ENCODE measurements at regions not wholly inside any gene's neighbourhood (a gene's known extent, or its start where the extent isn't known, plus 50 kb on each side); places are given as distances from the start of the nearest gene placed in this dataset.
"Not testable (repeated sequence)": the region's sequence is repeated elsewhere in the genome, so short reads cannot be mapped to it uniquely, and the experiment has no call there.

- no peak for DNase-seq
Observed at GRCh38 chr20:29427201-29428060, 1830.0 kb upstream of the DEFB115 start.

GRCh38 chr20:29430531-29430930 is 1826.9 kb upstream of the DEFB115 start:
- no peak for DNase-seq

GRCh38 chr20:29440721-29441120 is 1816.7 kb upstream of the DEFB115 start:
- not testable (repeated sequence) for DNase-seq

- DNase-seq: not testable (repeated sequence)
Observed at GRCh38 chr20:29443206-29443781, 1814.2 kb upstream of the DEFB115 start.

GRCh38 chr20:29443819-29444218 is 1813.6 kb upstream of the DEFB115 start:
- DNase-seq: no peak

- peak; percentile 50 for DNase-seq
Observed at GRCh38 chr20:29445050-29445907, 1812.2 kb upstream of the DEFB115 start.

- DNase-seq: not testable (repeated sequence)
Observed at GRCh38 chr20:29447517-29448484, 1809.7 kb upstream of the DEFB115 start.

GRCh38 chr20:29448806-29449470 is 1808.5 kb upstream of the DEFB115 start:
- DNase-seq: no peak

- DNase-seq: no peak
Observed at GRCh38 chr20:29452186-29452585, 1805.3 kb upstream of the DEFB115 start.

GRCh38 chr20:29456987-29457693 is 1800.3 kb upstream of the DEFB115 start:
- not testable (repeated sequence) for DNase-seq

- DNase-seq: no peak
Observed at GRCh38 chr20:29472606-29473005, 1784.9 kb upstream of the DEFB115 start.

GRCh38 chr20:29492840-29493239 is 1764.6 kb upstream of the DEFB115 start:
- not testable (repeated sequence) for DNase-seq

GRCh38 chr20:29496767-29497166 is 1760.7 kb upstream of the DEFB115 start:
- not testable (repeated sequence) for DNase-seq

- DNase-seq: peak; percentile 83
Observed at GRCh38 chr20:29497261-29497671, 1760.2 kb upstream of the DEFB115 start.

GRCh38 chr20:29497684-29498083 is 1759.8 kb upstream of the DEFB115 start:
- not testable (repeated sequence) for DNase-seq

- DNase-seq: not testable (repeated sequence)
Observed at GRCh38 chr20:29500738-29501137, 1756.7 kb upstream of the DEFB115 start.

GRCh38 chr20:29514634-29515033 is 1742.8 kb upstream of the DEFB115 start:
- DNase-seq: not testable (repeated sequence)

GRCh38 chr20:29516847-29517246 is 1740.6 kb upstream of the DEFB115 start:
- DNase-seq: not testable (repeated sequence)

GRCh38 chr20:29519610-29520241 is 1737.7 kb upstream of the DEFB115 start:
- DNase-seq: not testable (repeated sequence)

GRCh38 chr20:29533566-29534177 is 1723.8 kb upstream of the DEFB115 start:
- DNase-seq: not testable (repeated sequence)
